ENCODE measurements at regions not wholly inside any gene's neighbourhood (a gene's known extent, or its start where the extent isn't known, plus 50 kb on each side); places are given as distances from the start of the nearest gene placed in this dataset.

GRCh38 chr2:107402330-107402729 lies 424.4 kb upstream of the RGPD4 start:
- TF ChIP-seq EZH2phosphoT487 (IDR thresholded peaks at IDR 0.05; ENCODE audit: borderline replicate concordance, low read length) (no peak), CTCF (IDR thresholded peaks at IDR 0.05; ENCODE audit: low read depth, low read length, poor library complexity, severe bottlenecking) (no peak)
- Histone ChIP-seq H4K20me1 (ENCODE audit: control insufficient read depth, insufficient read depth, low read depth, low read length) (no peaks in the 10 kb centered on the region), H3K27me3 (ENCODE audit: control insufficient read depth, low read length) (no peaks in the 10 kb centered on the region), H3K4me1 (ENCODE audit: control insufficient read depth, low read length) (no peaks in the 10 kb centered on the region), H3K9me2 (replicated peaks; ENCODE audit: control insufficient read depth, low read length) (no peaks in the 10 kb centered on the region; the same call in 1 of the 2 replicates), H3K4me3 (ENCODE audit: low read length) (no peak overlapping the region), H3K36me3 (ENCODE audit: control insufficient read depth, low read length) (no peaks in the 10 kb centered on the region), H3K4me2 (ENCODE audit: low read length) (no peak overlapping the region), H3K79me2 (ENCODE audit: control insufficient read depth, low read length) (no peaks in the 10 kb centered on the region), H3K27ac (ENCODE audit: low read depth, low read length) (no peak overlapping the region), H3F3A (ENCODE audit: control insufficient read depth, insufficient read depth) (no peaks in the 10 kb centered on the region), H3K9me3 (ENCODE audit: control insufficient read depth, insufficient read depth, low read length) (no peaks in the 10 kb centered on the region)

GRCh38 chr2:107405261-107405660 lies 421.4 kb upstream of the RGPD4 start:
- no peaks in the 10 kb centered on the region for H3K4me1 ChIP-seq (ENCODE audit: control insufficient read depth, low read length)
- no peaks in the 10 kb centered on the region for H3K36me3 ChIP-seq (ENCODE audit: control insufficient read depth, low read length)
- H3K27ac ChIP-seq (ENCODE audit: low read depth, low read length) = no peak overlapping the region
- H3K9me2 ChIP-seq (replicated peaks; ENCODE audit: control insufficient read depth, low read length) = no peaks in the 10 kb centered on the region; the same call in 1 of the 2 replicates
- H3K4me2 ChIP-seq (ENCODE audit: low read length) = no peak overlapping the region
- TF ChIP-seq EZH2phosphoT487 (IDR thresholded peaks at IDR 0.05; ENCODE audit: borderline replicate concordance, low read length) (no peak), CTCF (IDR thresholded peaks at IDR 0.05; ENCODE audit: low read depth, low read length, poor library complexity, severe bottlenecking) (no peak)
- H4K20me1 ChIP-seq (ENCODE audit: control insufficient read depth, insufficient read depth, low read depth, low read length) = no peaks in the 10 kb centered on the region
- H3K27me3 ChIP-seq (ENCODE audit: control insufficient read depth, low read length) = no peaks in the 10 kb centered on the region
- H3K79me2 ChIP-seq (ENCODE audit: control insufficient read depth, low read length) = no peaks in the 10 kb centered on the region
- H3K9me3 ChIP-seq (ENCODE audit: control insufficient read depth, insufficient read depth, low read length) = no peaks in the 10 kb centered on the region
- no peak overlapping the region for H3K4me3 ChIP-seq (ENCODE audit: low read length)
- no peaks in the 10 kb centered on the region for H3F3A ChIP-seq (ENCODE audit: control insufficient read depth, insufficient read depth)

- no peaks in the 10 kb centered on the region for H3K9me3 ChIP-seq (ENCODE audit: control insufficient read depth, insufficient read depth, low read length)
- no peak overlapping the region for H3K27ac ChIP-seq (ENCODE audit: low read depth, low read length)
- no peak for TF ChIP-seq EZH2phosphoT487 (IDR thresholded peaks at IDR 0.05; ENCODE audit: borderline replicate concordance, low read length)
- no peak for TF ChIP-seq CTCF (IDR thresholded peaks at IDR 0.05; ENCODE audit: low read depth, low read length, poor library complexity, severe bottlenecking)
- H3K4me1 ChIP-seq (ENCODE audit: control insufficient read depth, low read length) = no peaks in the 10 kb centered on the region
- no peaks in the 10 kb centered on the region for H3K79me2 ChIP-seq (ENCODE audit: control insufficient read depth, low read length)
- H3K36me3 ChIP-seq (ENCODE audit: control insufficient read depth, low read length) = no peaks in the 10 kb centered on the region
- H3F3A ChIP-seq (ENCODE audit: control insufficient read depth, insufficient read depth) = no peaks in the 10 kb centered on the region
- no peaks in the 10 kb centered on the region for H3K27me3 ChIP-seq (ENCODE audit: control insufficient read depth, low read length)
- H3K4me2 ChIP-seq (ENCODE audit: low read length) = no peak overlapping the region
- no peak overlapping the region for H3K4me3 ChIP-seq (ENCODE audit: low read length)
- H3K9me2 ChIP-seq (replicated peaks; ENCODE audit: control insufficient read depth, low read length) = no peaks in the 10 kb centered on the region
- no peaks in the 10 kb centered on the region for H4K20me1 ChIP-seq (ENCODE audit: control insufficient read depth, insufficient read depth, low read depth, low read length)
These were observed 419.7 kb upstream of the RGPD4 start for GRCh38 chr2:107407017-107407416.

GRCh38 chr2:107407974-107408373 lies 418.7 kb upstream of the RGPD4 start:
- TF ChIP-seq CTCF (IDR thresholded peaks at IDR 0.05; ENCODE audit: low read depth, low read length, poor library complexity, severe bottlenecking) = no peak
- TF ChIP-seq EZH2phosphoT487 (IDR thresholded peaks at IDR 0.05; ENCODE audit: borderline replicate concordance, low read length) = no peak
- no peaks in the 10 kb centered on the region for H3K79me2 ChIP-seq (ENCODE audit: control insufficient read depth, low read length)
- H3K9me3 ChIP-seq (ENCODE audit: control insufficient read depth, insufficient read depth, low read length) = no peaks in the 10 kb centered on the region
- H3K27me3 ChIP-seq (ENCODE audit: control insufficient read depth, low read length) = no peaks in the 10 kb centered on the region
- H3K36me3 ChIP-seq (ENCODE audit: control insufficient read depth, low read length) = no peaks in the 10 kb centered on the region
- no peak overlapping the region for H3K27ac ChIP-seq (ENCODE audit: low read depth, low read length)
- no peaks in the 10 kb centered on the region for H3K4me1 ChIP-seq (ENCODE audit: control insufficient read depth, low read length)
- H4K20me1 ChIP-seq (ENCODE audit: control insufficient read depth, insufficient read depth, low read depth, low read length) = no peaks in the 10 kb centered on the region
- H3K4me3 ChIP-seq (ENCODE audit: low read length) = no peak overlapping the region
- H3K4me2 ChIP-seq (ENCODE audit: low read length) = no peak overlapping the region
- no peaks in the 10 kb centered on the region for H3F3A ChIP-seq (ENCODE audit: control insufficient read depth, insufficient read depth)
- H3K9me2 ChIP-seq (replicated peaks; ENCODE audit: control insufficient read depth, low read length) = no peaks in the 10 kb centered on the region
